ENCODE measurements at regions not wholly inside any gene's neighbourhood (a gene's known extent, or its start where the extent isn't known, plus 50 kb on each side); places are given as distances from the start of the nearest gene placed in this dataset.

- Histone ChIP-seq H3K4me1 (no peaks in the 10 kb centered on the region), H3K27me3 (peaks cover 0 to 85% (median 47%) of the 10 kb centered on the region in 7 donors), H3K27ac (no peak overlapping the region), H3K36me3 (no peaks in the 10 kb centered on the region), H3K4me3 (no peak overlapping the region), H3K9me3 (no peaks in the 10 kb centered on the region)
- intact Hi-C loops (cut with DNase I), result no loop called here
- TF ChIP-seq CTCF (IDR thresholded peaks at IDR 0.05), result no peak
- no peak for DNase-seq
- WGBS, 2 donors, result 82 to 84% methylated on average over 8 of the region's 8 CpGs
- ATAC-seq, result no peak
Measured at GRCh38 chr11:134799386-134799785, 387.3 kb upstream of the B3GAT1 start.

GRCh38 chr11:134797411-134798089, 385.5 kb upstream of the B3GAT1 start:
- Histone ChIP-seq H3K27me3 (peaks cover 0 to 79% (median 28%) of the 10 kb centered on the region in 7 donors), H3K36me3 (no peaks in the 10 kb centered on the region), H3K4me3 (no peak overlapping the region), H3K9me3 (no peaks in the 10 kb centered on the region), H3K4me1 (no peaks in the 10 kb centered on the region), H3K27ac (no peak overlapping the region)
- DNase-seq, result no peak
- 88 to 90% methylated on average over 17 of the region's 17 CpGs for WGBS, 2 donors
- ATAC-seq, result no peak
- no peak for TF ChIP-seq CTCF (IDR thresholded peaks at IDR 0.05)
- intact Hi-C loops (cut with DNase I), result no loop called here

GRCh38 chr11:134795017-134795416, 383.0 kb upstream of the B3GAT1 start:
- no peaks in the 10 kb centered on the region for H3K36me3 ChIP-seq
- H3K27ac ChIP-seq, result no peak overlapping the region
- WGBS, 2 donors, result 79 to 84% methylated on average over 7 of the region's 7 CpGs
- intact Hi-C loops (cut with DNase I), result no loop called here
- no peaks in the 10 kb centered on the region for H3K9me3 ChIP-seq
- H3K4me3 ChIP-seq, result no peak overlapping the region
- peaks cover 0 to 69% (median 11%) of the 10 kb centered on the region in 7 donors for H3K27me3 ChIP-seq
- DNase-seq, result no peak
- ATAC-seq, result no peak
- H3K4me1 ChIP-seq, result no peaks in the 10 kb centered on the region
- no peak for TF ChIP-seq CTCF (IDR thresholded peaks at IDR 0.05)

GRCh38 chr11:134794192-134794591, 382.1 kb upstream of the B3GAT1 start:
- TF ChIP-seq CTCF (IDR thresholded peaks at IDR 0.05), result no peak
- WGBS, 2 donors, result 74 to 80% methylated on average over 9 of the region's 9 CpGs
- no peaks in the 10 kb centered on the region for H3K36me3 ChIP-seq
- no peak overlapping the region for H3K27ac ChIP-seq
- intact Hi-C loops (cut with DNase I), result no loop called here
- H3K4me1 ChIP-seq, result no peaks in the 10 kb centered on the region
- H3K9me3 ChIP-seq, result no peaks in the 10 kb centered on the region
- no peak for ATAC-seq
- H3K27me3 ChIP-seq, result peaks cover 0 to 63% (median 9%) of the 10 kb centered on the region in 7 donors
- no peak for DNase-seq
- no peak overlapping the region for H3K4me3 ChIP-seq

Measured in heart right ventricle (tissue), 16 donors.